PC-3 (cell line): ENCODE measurements at regions not wholly inside any gene's neighbourhood (a gene's known extent, or its start where the extent isn't known, plus 50 kb on each side); places are given as distances from the start of the nearest gene placed in this dataset.
"Not testable (repeated sequence)": the region's sequence is repeated elsewhere in the genome, so short reads cannot be mapped to it uniquely, and the experiment has no call there.

Experiments
- ATAC-seq: fragments of 200-7000 bp; cut with Tn5 transposase; 2 replicates; pipeline ENCODE4 v1.9.1; 2020; ENCODE audit warnings: mild to moderate bottlenecking, moderate library complexity
- BruUV-seq: library from RNA; stranded (reverse); fragments of 400-500 nt; replicated peaks from 2 replicates; lab custom pipeline; 2021; lab: Mats Ljungman, UMichigan
- CTCF ChIA-PET: fragments of 300-600 bp; sonication (Branson Sonifier 250); formaldehyde crosslinking; loops from one replicate; lab custom pipeline; 2022; ENCODE audit warnings: antibody characterized with exemption; lab: Charles Lee
- POLR2A ChIA-PET: fragments of 300-600 bp; sonication (Branson Sonifier 250); formaldehyde crosslinking; loops from one replicate; lab custom pipeline; 2022; ENCODE audit warnings: antibody characterized with exemption; ENCODE audit not compliant: unreplicated experiment; lab: Charles Lee
- DNase-seq: peaks from one replicate; pipeline ENCODE4 v3.0.0-alpha.2; 2015
- H2AFZ ChIP-seq: fragments of 300-600 bp; sonication (generic); 2 replicates; pipeline ENCODE4 v1.6.0; 2016; ENCODE audit warnings: antibody characterized with exemption, low read length
- H3F3A ChIP-seq: fragments of 300-600 bp; sonication (generic); one replicate; pipeline ENCODE4 v1.6.0; 2017; ENCODE audit warnings: antibody characterized with exemption, low read length, control low read depth, mild to moderate bottlenecking; ENCODE audit not compliant: unreplicated experiment
- H3K27ac ChIP-seq: fragments of 300-600 bp; sonication (generic); 2 replicates; pipeline ENCODE4 v1.5.1; 2016; ENCODE audit warnings: mild to moderate bottlenecking, low read length
- H3K27me3 ChIP-seq: fragments of 300-600 bp; sonication (generic); 2 replicates; pipeline ENCODE4 v1.6.1; 2016; ENCODE audit warnings: low read length, mixed read lengths
- H3K36me3 ChIP-seq: fragments of 300-600 bp; sonication (generic); 2 replicates; pipeline ENCODE4 v1.6.1; 2016; ENCODE audit warnings: low read depth, mixed run types, low read length, mixed read lengths
- H3K4me1 ChIP-seq: fragments of 300-600 bp; sonication (generic); 2 replicates; pipeline ENCODE4 v1.5.1; 2016; ENCODE audit warnings: low read length; ENCODE audit not compliant: insufficient read depth
- H3K4me2 ChIP-seq: fragments of 300-600 bp; sonication (generic); 2 replicates; pipeline ENCODE4 v1.6.0; 2016; ENCODE audit warnings: low read length
- H3K4me3 ChIP-seq: fragments of 300-600 bp; sonication (generic); 2 replicates; pipeline ENCODE4 v1.5.1; 2016; ENCODE audit warnings: mild to moderate bottlenecking, low read length, mixed read lengths
- H3K79me2 ChIP-seq: fragments of 300-600 bp; sonication (generic); 2 replicates; pipeline ENCODE4 v1.6.1; 2017; ENCODE audit warnings: low read length, mixed read lengths
- H3K9ac ChIP-seq: fragments of 300-600 bp; sonication (generic); 2 replicates; pipeline ENCODE4 v1.6.0; 2016; ENCODE audit warnings: mild to moderate bottlenecking, low read length
- H3K9me2 ChIP-seq: fragments of 300-600 bp; sonication (generic); replicated peaks from 2 replicates; pipeline ENCODE4 v1.6.1; 2016; ENCODE audit warnings: mixed run types, low read length, mixed read lengths
- H3K9me3 ChIP-seq: fragments of 300-600 bp; sonication (generic); 2 replicates; pipeline ENCODE4 v1.6.1; 2016; ENCODE audit warnings: low read length, mixed read lengths
- H4K20me1 ChIP-seq: fragments of 300-600 bp; sonication (generic); 2 replicates; pipeline ENCODE4 v1.6.1; 2016; ENCODE audit warnings: low read length, mixed read lengths
- CTCF ChIP-seq: fragments of 300-600 bp; sonication (generic); conservative IDR thresholded peaks from 2 replicates; pipeline ENCODE4 v1.5.1; 2017; ENCODE audit warnings: antibody characterized with exemption, low read depth, mild to moderate bottlenecking, low read length
- EZH2 ChIP-seq: fragments of 300-600 bp; sonication (generic); IDR thresholded peaks from one replicate; pipeline ENCODE4 v1.6.1; 2017; ENCODE audit warnings: antibody characterized with exemption, mild to moderate bottlenecking, low read length; ENCODE audit not compliant: unreplicated experiment
- EZH2phosphoT487 ChIP-seq: fragments of 300-600 bp; sonication (generic); IDR thresholded peaks from 2 replicates; pipeline ENCODE4 v1.6.1; 2018; ENCODE audit warnings: mild to moderate bottlenecking, antibody characterized with exemption, low read length, borderline replicate concordance
- intact Hi-C: fragments of 100-400 bp; cut with micrococcal nuclease; formaldehyde crosslinking; loops from 2 replicates; pipeline ENCODE4 v1.9.0; 2023

GRCh38 chr18:22601481-22601880, 183.8 kb upstream of the CTAGE1 start:
- no peak for ATAC-seq
- Histone ChIP-seq H3K27ac (no peak overlapping the region), H3F3A (no peaks in the 10 kb centered on the region), H2AFZ (no peak overlapping the region), H3K9me3 (no peaks in the 10 kb centered on the region), H4K20me1 (no peaks in the 10 kb centered on the region), H3K27me3 (no peaks in the 10 kb centered on the region), H3K36me3 (no peaks in the 10 kb centered on the region), H3K79me2 (no peaks in the 10 kb centered on the region), H3K9me2 (no peaks in the 10 kb centered on the region), H3K9ac (no peak overlapping the region), H3K4me2 (no peak overlapping the region), H3K4me1 (no peaks in the 10 kb centered on the region), H3K4me3 (no peak overlapping the region)
- ChIA-PET CTCF (no interaction called here), POLR2A (no interaction called here)
- BruUV-seq, result no TSS peak
- intact Hi-C loops, result no loop called here
- DNase-seq, result peak; percentile 7
- TF ChIP-seq CTCF (no peak), EZH2phosphoT487 (no peak), EZH2 (no peak)

GRCh38 chr18:22602456-22602855, 184.7 kb upstream of the CTAGE1 start:
- H3K9me3 ChIP-seq, H2AFZ ChIP-seq, H3K27me3 ChIP-seq, ATAC-seq, H3K4me1 ChIP-seq, H3F3A ChIP-seq, H3K36me3 ChIP-seq, H3K4me2 ChIP-seq, H3K27ac ChIP-seq, H3K9me2 ChIP-seq, H4K20me1 ChIP-seq, BruUV-seq, DNase-seq, CTCF ChIA-PET, H3K79me2 ChIP-seq, POLR2A ChIA-PET, H3K4me3 ChIP-seq, intact Hi-C loops, H3K9ac ChIP-seq: not testable (repeated sequence)

- intact Hi-C loops, result no loop called here
- no peak overlapping the region for H2AFZ ChIP-seq
- H3K4me1 ChIP-seq, result no peaks in the 10 kb centered on the region
- TF ChIP-seq EZH2phosphoT487, result no peak
- no peak for TF ChIP-seq CTCF
- no peak for TF ChIP-seq EZH2
- H3K9me3 ChIP-seq, result no peaks in the 10 kb centered on the region
- no peaks in the 10 kb centered on the region for H3K9me2 ChIP-seq
- H3K27me3 ChIP-seq, result no peaks in the 10 kb centered on the region
- CTCF ChIA-PET, result no interaction called here
- H4K20me1 ChIP-seq, result no peaks in the 10 kb centered on the region
- H3K79me2 ChIP-seq, result no peaks in the 10 kb centered on the region
- no peaks in the 10 kb centered on the region for H3F3A ChIP-seq
- no peaks in the 10 kb centered on the region for H3K36me3 ChIP-seq
- no peak for ATAC-seq
- no peak for DNase-seq
- H3K9ac ChIP-seq, result no peak overlapping the region
- POLR2A ChIA-PET, result no interaction called here
- no TSS peak for BruUV-seq
- no peak overlapping the region for H3K4me3 ChIP-seq
- H3K4me2 ChIP-seq, result no peak overlapping the region
- H3K27ac ChIP-seq, result no peak overlapping the region
Measured at GRCh38 chr18:22603902-22604301, 186.2 kb upstream of the CTAGE1 start.
